ENCODE measurements at regions not wholly inside any gene's neighbourhood (a gene's known extent, or its start where the extent isn't known, plus 50 kb on each side); places are given as distances from the start of the nearest gene placed in this dataset.
A peak's percentile ranks its signal among the peaks of the same experiment; 100 is the strongest.

DNA sequence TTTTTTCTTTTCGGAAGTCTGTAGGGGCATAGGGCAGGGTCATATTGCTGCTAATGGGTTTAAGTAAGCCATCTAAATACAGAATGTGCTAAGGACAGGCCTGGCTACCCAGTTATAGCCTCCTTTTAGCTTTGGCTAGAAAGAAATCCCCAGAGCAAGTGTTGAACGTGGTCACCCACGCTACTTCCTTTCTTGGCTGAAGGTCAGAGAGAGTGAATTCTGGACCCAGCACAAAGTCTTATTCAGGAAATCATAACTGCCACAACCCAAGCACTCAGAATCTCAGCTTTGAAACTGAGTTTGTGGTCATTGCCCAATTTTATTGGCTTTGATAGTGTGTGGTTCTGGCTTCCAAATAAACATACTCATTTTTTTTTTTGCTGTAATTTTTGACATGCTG is 542.1 kb upstream of the ATP2B1 start:
- no peaks in the 10 kb centered on the region for H3K36me3 ChIP-seq
- no peak for TF ChIP-seq POLR2A (IDR thresholded peaks at IDR 0.05)
- TF ChIP-seq, protein P1, sequence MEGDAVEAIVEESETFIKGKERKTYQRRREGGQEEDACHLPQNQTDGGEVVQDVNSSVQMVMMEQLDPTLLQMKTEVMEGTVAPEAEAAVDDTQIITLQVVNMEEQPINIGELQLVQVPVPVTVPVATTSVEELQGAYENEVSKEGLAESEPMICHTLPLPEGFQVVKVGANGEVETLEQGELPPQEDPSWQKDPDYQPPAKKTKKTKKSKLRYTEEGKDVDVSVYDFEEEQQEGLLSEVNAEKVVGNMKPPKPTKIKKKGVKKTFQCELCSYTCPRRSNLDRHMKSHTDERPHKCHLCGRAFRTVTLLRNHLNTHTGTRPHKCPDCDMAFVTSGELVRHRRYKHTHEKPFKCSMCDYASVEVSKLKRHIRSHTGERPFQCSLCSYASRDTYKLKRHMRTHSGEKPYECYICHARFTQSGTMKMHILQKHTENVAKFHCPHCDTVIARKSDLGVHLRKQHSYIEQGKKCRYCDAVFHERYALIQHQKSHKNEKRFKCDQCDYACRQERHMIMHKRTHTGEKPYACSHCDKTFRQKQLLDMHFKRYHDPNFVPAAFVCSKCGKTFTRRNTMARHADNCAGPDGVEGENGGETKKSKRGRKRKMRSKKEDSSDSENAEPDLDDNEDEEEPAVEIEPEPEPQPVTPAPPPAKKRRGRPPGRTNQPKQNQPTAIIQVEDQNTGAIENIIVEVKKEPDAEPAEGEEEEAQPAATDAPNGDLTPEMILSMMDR (IDR thresholded peaks at IDR 0.05), result no peak
- no peaks in the 10 kb centered on the region for H3K27me3 ChIP-seq
- H3K4me3 ChIP-seq, result no peak overlapping the region
- peaks cover 0 to 32% (median 9%) of the 10 kb centered on the region in 12 donors for H3K4me1 ChIP-seq
- DNase-seq (peak in 4 of 5 donors; percentile 19 to 56 (median 38)), ATAC-seq (peak; percentile 45 to 87 (median 84))
- H3K27ac ChIP-seq, result peak overlapping the region in 2 of 12 donors; percentile 16 to 19
- WGBS, 4 donors, result 33 to 52% (median 44%) methylated on average over 3 of the region's 3 CpGs
- no peaks in the 10 kb centered on the region for H3K9me3 ChIP-seq
- intact Hi-C loops (cut with DNase I), result loop anchor here in 1 of 10 donors (1.0 to 5.0 kb wide), 2 partner anchors 23 to 708 kb away; no protein-coding TSS in a partner anchor

DNA sequence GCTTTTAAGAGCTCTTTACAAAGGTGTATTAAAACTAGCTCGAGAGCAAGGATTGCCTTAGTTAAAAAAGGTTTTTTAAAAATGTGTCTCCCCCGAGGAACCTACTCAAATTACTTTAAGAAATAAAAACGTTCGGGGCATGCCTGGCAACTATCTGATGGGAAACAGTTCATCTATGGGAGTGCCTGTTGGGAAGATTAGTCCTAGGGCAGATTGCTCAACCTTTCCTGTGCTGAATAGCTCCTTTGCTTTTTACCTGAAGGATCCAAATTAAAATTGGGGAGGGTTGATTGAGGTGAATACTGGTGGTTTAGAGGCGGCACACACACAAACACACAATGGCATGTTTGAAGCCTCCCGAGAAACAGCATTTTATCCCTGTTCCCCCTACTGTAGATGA is 541.4 kb upstream of the ATP2B1 start:
- ATAC-seq, result no peak

DNA sequence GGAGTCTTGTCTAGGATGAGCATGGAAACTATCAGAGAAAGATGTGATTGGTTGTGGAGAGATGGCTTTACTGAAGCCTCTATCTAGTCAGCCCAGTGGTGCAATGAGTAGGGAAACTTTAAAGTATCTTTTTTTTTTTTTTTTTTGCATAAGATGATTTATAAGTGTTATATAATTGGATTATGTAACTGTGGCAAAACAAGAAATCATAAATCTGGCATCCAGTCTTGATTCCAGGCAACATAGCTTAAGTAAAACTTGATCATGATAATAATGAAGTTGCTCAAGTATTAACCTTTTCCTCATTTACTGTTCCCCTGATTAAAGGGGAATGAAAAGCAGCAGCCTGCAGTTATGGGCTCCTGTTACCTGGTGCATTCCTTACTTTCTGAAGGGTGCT is 538.0 kb upstream of the ATP2B1 start:
- DNase-seq, result no peak
- ATAC-seq, result no peak
- H3K27ac ChIP-seq, result no peak overlapping the region
- H3K4me1 ChIP-seq, result peaks cover 0 to 47% (median 6%) of the 10 kb centered on the region in 12 donors
- no peak overlapping the region for H3K4me3 ChIP-seq
- TF ChIP-seq POLR2A (IDR thresholded peaks at IDR 0.05), result no peak
- TF ChIP-seq, protein P1 (IDR thresholded peaks at IDR 0.05), result no peak
- no peaks in the 10 kb centered on the region for H3K9me3 ChIP-seq
- no peaks in the 10 kb centered on the region for H3K36me3 ChIP-seq
- no peaks in the 10 kb centered on the region for H3K27me3 ChIP-seq
- intact Hi-C loops (cut with DNase I), result no loop called here

More for the DNA sequence above, 541.4 kb upstream of the ATP2B1 start:
- Histone ChIP-seq H3K36me3 (no peaks in the 10 kb centered on the region), H3K4me1 (peaks cover 0 to 39% (median 9%) of the 10 kb centered on the region in 12 donors), H3K4me3 (no peak overlapping the region), H3K27ac (peak overlapping the region in 1 of 12 donors; percentile 16), H3K27me3 (no peaks in the 10 kb centered on the region), H3K9me3 (no peaks in the 10 kb centered on the region)
- TF ChIP-seq, protein P1 (IDR thresholded peaks at IDR 0.05), result no peak
- no peak for TF ChIP-seq POLR2A (IDR thresholded peaks at IDR 0.05)
- 66 to 70% (median 68%) methylated on average over 6 of the region's 6 CpGs for WGBS, 4 donors
- no peak for DNase-seq
- intact Hi-C loops (cut with DNase I), result loop anchor here in 1 of 10 donors (1.0 to 5.0 kb wide), 2 partner anchors 23 to 708 kb away; no protein-coding TSS in a partner anchor

DNA sequence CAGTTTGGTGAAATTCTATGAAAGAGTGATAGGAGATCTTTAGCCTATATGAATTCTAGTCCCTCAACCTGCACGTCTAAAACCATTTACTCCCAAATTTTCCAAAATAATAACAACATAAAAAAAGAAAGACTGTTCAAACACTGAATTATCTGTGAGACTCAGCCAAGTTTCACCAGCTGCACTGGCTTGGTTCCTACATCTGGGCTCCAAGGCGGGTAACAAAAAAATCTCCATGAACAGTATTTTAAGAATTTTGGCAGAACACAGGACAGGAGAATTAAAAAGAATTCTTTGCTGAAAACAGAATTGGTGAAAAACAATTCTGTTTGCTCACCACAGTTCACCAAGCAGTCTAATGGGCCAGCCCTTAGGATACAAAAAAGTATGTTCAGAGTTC is 536.8 kb upstream of the ATP2B1 start:
- Histone ChIP-seq H3K36me3 (no peaks in the 10 kb centered on the region), H3K27ac (no peak overlapping the region), H3K4me1 (peaks cover 0 to 34% (median under 1%) of the 10 kb centered on the region in 12 donors), H3K4me3 (no peak overlapping the region), H3K9me3 (no peaks in the 10 kb centered on the region), H3K27me3 (no peaks in the 10 kb centered on the region)
- intact Hi-C loops (cut with DNase I), result no loop called here
- no peak for TF ChIP-seq POLR2A (IDR thresholded peaks at IDR 0.05)
- TF ChIP-seq, protein P1 (IDR thresholded peaks at IDR 0.05), result no peak
- no peak for DNase-seq
- no peak for ATAC-seq
- 40 to 62% (median 50%) methylated on average over 2 of the region's 2 CpGs for WGBS, 4 donors

All from heart left ventricle (tissue), 16 donors.